HG03135 (cell line): ENCODE measurements at regions not wholly inside any gene's neighbourhood (a gene's known extent, or its start where the extent isn't known, plus 50 kb on each side); places are given as distances from the start of the nearest gene placed in this dataset.
"Not testable (repeated sequence)": the region's sequence is repeated elsewhere in the genome, so short reads cannot be mapped to it uniquely, and the experiment has no call there.

Experiments used
- ATAC-seq: cut with Tn5 transposase; IDR thresholded peaks from one replicate; pipeline ENCODE4 v1.9.1; 2021; ENCODE audit warnings: mild to moderate bottlenecking, moderate library complexity; ENCODE audit not compliant: unreplicated experiment

DNA sequence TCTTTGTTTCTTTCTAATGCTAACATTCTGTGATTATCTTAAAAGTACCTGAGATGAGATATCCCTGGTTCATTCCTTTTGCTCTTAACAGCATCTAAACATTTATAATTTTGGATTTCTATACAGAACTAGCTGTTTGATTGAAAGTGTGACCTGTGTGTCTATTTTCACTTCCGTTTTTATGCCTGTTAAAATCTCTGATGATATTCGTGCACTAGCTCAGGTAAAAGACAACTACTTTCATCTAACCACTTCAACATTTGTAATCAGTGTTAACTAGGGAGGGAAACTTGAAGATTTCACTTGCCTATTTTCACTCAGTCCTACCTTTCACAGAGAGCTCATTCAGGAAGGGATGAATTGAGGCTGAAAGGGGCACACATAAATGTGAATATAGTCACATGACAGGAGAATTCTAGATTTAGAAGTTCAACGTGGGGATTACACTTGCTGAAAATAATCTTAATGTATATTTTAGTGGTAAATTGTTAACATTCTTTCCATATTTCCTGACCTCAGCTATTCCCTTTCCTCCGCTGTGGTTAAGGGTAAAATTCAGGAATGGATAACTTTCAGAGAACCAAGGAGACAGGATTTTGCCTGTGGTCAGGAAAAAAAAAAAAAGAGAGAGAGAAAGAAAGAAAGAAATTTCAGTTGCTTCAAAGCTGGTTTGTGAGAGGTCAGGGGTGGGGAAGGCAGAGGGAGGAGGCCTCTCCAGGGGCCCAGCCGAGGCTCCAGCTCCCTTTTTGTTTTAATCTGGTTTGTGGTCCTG lies 159.8 kb upstream of the TSC22D2 start:
- ATAC-seq: no peak

DNA sequence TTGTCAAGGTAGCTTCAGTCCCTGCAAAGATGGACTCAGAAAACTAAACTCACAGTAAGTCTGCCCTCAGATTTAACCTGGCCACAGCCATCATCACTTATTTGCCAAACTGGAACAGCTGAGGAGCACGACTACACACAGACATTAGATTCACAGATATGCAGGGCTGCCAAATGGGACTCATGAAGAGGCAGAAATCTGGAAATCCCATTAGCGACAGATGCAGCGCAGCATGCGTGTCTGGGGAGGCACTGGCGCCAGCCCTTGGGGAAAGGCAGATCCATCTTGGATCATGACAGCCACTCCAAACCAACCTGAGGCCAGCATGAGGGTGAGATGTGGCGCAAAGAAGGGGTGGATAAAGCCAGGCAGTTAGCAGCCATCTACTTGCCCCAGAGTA lies 160.7 kb upstream of the TSC22D2 start:
- no peak for ATAC-seq

DNA sequence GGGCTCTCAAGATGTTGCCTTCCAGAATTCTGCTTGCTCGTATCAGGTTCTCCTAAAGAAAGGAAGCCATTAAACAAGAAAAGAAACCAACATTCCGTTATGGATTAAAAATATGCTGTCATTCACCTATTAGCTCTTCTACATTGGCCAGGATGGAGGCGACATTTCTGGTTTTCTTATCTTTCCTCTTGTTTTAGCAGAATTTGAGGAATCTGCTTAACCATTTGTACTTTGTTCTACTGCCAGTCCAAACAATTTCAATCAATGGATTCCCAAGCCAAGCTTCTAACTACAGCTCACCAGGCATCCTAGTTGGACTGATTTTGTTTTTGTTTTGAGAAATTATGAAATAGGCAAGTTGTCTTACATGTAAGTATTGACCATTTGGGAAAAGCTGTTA lies 164.6 kb upstream of the TSC22D2 start:
- no peak for ATAC-seq

DNA sequence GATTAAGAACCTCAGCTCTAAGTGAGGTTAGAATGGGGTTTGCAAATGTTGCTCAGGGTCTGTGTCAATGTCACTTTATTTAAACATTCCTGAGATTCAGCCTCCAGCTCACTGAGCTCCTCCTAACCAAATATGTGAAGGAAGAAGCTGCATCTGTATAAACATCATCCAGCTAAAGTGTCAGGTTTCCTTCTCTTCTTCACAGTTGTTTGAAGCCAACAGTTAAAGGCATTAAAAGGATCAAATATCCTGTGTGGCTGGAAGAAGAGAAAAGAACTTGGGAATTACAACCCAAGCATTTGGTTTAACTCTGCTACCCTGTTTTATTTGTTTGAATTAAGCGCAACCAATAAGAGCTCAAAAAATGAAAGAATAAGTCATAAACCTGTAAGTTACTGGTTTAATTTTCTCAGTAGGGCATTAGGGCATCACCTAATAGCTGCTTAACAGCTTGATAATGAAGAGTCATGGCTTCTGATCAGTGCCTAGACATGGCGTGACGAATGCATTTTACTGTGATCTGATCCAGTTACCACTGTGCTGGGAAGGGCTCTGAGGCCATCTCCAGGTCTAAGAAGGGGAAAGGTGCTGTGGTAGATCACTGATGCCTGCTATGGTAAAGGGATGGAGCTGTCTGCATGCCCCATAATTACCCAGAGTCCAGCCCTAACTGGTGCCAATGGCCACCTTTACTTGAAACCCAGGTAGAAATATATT lies 165.7 kb upstream of the TSC22D2 start:
- ATAC-seq: no peak

DNA sequence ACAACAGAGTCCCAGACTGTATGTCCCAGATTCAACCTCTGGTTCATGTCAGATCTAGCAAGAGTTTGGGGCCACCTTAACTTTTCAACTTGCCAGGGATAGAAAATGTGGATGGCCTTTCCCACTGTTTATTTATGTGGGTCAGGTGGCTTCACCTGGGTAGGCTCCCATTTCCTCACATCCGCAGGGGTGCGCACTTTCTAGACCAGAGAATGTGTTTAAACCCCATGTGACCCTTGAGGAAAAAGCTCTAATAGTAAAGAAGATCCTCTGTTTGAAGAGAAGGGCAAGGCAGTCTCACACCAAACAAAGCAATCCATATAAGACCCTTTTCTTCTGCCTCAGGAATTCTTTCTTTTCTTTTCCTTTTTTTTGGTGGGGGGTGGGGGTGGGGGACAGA lies 167.2 kb upstream of the TSC22D2 start:
- ATAC-seq: no peak

DNA sequence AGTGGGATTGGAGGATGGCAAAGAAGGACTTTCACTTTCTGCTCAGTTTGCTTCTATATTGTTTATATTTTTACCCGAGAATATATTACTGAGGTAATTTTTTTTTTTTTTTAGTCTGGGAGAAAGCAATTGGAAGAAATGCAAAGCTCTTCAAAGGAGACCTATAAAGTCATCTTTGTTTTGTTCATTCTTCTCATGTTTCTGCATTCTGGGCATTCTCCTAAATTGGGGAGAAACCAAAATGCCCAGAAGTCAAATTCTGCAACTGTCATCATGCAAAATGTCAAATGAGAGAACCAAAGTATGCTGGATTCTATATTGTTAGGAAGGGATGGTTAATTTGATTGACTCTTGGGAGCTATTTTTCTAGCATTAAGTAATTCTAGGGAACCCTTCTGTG lies 168.3 kb upstream of the TSC22D2 start:
- ATAC-seq: no peak

DNA sequence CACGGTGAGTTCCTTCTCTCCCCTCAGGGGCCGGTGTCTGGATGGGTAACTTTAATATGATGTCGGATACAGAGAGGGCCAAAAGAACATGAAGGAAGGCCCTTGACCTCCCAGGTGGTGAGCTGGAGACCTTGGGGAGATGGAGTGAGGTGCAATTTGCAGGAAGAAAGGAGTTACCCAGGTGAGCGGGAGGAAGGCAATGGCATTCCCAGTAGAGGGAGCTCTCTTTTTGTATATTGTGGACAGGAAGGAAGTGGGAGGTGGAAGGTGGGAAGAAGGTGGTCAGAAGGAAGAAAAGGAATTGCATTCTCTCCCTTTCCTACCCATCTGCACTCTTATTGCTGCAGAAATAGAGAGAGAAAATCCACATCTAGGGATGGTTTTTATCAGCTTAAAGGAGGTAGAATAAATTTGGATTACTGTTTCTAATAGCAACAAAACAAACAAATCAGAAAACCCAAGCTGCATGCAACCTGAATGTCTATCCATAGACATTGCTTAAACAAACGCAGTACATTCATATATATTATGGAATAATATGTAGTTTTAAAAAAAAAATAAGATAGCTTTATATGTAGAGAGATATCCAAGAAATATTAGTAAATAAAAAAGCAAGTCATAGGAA lies 169.0 kb upstream of the TSC22D2 start:
- ATAC-seq: no peak

DNA sequence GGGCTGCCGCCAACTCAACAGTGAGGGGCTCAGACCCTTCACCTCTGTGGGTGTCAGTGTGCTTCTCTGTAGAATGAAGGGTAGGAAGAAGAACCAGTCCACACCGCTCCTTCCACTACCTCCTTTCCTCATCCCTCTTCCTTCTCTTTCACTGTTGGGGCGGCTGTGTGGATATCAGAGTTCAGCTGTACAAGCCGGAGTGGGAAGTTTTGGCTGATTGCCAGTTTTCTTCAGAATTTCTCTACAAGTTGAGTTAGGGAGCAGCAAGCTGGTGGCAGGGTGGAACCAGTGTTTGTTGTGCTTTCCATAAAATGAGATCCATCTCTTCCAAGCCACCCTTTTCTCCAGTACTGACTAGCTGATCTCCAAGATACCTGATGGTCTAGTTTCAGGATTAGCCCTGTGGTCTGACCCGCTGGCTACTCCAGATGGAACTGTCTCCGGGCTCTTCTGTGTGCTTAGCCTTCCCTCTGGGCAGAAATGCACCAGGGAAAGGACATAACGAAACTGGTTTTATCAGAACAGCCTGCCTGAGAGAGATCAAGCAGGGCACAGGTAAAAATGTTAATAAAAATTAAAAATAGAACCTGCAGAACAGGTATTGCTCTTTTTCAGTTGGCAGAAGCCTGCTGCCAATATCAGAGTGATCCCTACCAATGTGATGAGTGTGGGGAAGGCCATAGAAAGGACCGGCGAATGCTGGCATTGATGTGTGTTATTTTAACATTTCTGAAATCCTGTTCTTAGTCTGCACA lies 169.9 kb upstream of the TSC22D2 start:
- ATAC-seq: no peak

DNA sequence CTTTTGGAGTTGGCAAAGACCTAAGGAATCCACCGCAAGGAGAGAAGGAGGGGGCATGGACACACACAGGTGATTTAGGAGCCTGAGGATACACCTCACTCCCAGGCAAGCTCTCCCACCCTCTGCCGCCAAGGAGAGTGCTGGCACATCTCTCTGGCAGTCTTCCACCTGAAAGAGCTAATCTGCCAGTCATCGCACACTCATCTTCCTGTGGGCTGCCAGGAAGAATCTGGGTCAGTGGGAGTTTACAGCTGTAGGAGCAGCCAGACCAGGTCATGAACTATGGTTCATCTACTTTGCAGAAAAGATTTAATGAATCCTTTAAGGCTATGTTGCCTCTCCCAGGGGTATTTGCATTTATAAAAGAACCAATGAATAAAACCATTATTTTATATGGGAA lies 170.6 kb upstream of the TSC22D2 start:
- no peak for ATAC-seq

DNA sequence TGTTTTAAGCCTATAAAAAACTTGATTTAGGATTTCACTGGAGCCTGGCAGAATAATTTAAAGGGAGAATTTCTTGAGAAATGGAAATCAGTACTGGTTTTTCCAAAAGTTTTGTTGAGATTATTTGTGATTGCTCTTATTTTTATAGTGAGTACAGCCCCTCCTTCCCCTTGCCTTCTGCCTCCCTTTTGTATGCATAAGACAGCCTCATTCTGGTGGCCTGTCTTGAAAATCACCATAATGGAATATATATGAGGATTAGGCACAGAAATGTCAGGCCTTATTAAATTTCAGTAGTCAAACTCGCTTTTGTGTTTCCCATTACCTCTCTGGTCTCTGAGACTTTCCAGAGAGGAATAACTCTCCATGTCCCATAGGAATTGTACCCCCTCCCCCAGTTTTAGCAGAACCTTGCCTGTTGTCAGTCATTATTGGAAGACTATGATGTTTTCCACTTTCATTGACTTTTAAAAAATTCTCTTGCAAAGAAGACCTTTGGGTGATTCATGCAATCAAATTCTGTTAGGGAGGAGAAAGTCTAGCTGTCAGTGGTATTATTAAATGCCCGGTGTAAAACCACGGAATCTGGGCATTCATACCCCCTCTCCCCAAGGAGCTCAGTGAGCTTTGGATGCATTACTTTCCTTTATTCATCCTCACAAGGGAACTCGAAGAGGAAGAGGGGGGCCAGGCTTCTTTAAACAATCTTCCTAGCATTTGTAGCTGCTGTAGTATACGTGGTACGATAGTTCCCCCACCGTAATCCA lies 171.6 kb upstream of the TSC22D2 start:
- ATAC-seq: no peak

DNA sequence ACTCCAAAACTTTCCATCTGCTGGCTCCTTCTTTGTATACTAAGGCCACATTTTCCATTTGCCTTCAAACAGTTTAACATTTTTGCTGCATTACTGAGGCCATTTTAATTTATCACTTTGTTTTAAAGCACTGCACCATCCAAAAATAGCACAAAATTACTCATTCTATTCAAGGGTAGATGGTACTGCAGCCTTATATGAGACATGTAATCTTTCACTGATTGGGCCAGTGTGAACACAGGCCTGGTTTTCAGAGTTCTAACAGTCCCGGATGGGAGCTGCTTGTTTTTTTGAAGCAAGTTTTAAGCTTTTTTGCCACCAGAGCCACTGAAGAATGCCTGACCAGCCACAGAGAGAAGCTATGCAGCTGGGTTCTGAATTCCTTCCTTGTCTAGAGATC lies 172.3 kb upstream of the TSC22D2 start:
- ATAC-seq: no peak

DNA sequence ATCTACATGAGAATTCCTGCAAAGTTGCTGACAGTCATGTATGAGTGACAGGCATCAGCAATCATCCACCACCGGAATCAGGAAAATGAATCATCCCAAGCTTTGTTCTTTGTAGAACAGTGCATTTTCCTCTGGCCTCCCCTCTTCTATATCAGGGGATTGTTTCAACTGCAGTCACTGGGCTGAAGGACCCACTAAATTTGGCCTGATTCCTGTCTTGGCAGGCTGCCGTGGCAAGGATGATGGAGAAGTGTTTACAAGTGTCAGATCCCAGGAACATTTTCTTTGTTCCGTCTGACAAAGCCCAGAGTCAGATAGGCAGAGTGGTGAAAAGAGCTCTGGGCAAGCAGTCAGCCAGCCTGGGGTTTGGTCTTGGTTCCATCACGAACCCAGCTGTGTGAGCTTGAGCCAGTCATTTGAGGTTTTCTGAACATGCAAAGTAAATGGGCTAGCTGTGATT lies 175.1 kb upstream of the TSC22D2 start:
- ATAC-seq: no peak

DNA sequence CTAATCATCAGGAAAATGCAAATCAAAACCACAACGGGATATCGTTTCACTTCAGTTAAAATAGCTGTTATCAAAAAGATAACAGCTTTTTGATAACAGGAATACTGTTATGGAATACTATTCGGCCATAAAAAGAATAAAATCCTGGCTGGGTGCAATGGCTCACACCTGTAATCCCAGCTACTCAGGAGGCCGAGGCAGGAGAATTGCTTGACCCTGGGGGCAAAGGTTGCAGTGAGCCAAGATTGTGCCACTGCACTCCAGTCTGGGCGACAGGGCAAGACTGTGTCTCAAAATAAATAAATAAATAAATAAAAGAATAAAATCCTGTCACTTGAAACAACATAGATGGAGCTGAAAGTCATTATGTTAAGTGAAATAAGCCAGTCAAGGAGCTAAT lies 178.1 kb upstream of the TSC22D2 start:
- no peak for ATAC-seq

DNA sequence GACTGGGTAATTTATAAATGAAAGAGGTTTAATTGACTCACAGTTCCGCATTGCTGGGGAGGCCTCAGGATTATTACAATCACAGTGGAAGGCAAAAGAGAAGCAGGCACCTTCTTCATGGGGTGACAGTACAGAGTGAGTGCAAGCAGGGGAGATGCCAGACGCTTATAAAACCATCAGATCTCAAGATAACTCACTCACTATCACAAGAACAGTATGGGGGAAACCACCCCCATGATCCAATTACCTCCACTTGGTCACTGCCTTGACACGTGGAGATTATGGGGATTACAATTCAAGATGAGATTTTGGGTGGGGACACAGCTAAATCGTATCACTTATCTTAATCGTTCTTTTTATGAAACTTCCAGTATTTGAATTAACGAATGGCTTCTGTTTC lies 179.5 kb upstream of the TSC22D2 start:
- not testable (repeated sequence) for ATAC-seq

DNA sequence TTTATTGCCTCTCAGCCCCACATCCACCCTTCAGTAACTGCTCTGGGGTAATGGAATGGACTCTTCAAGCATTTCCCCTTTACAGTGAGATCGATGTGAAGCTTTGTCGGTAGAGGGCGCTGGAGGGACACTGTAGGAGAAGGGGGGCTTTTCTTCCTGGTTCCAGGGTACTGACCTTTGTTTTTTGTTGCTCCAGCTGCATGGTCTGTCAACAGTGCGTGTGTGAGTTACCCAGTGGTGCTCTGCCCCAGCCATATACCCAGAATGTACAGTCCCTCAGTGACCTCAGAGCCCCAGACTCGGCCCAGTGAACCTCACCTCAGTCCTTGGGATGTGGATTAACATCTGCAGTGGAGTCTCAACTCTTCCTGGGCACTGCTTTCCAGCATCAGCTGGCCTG lies 180.3 kb upstream of the TSC22D2 start:
- no peak for ATAC-seq

DNA sequence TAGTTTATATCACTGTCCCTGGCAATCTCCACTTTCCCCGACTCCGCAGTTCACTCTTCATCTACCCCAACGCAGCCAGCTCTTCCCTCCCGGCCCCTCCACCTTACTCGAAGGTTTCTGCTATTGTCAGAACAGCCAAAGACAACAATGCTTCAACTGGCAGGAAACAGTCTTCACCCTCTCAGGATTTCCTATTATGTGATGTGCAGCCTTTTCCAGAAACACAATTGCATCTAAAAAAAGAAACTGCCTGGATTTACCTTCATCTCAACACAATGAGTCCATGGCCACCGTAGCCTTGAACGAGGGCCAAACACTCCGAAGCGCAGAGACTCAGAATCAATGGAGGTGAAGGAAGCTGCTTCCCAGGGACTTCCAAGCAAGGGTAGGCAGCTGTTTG lies 182.1 kb upstream of the TSC22D2 start:
- ATAC-seq: no peak

DNA sequence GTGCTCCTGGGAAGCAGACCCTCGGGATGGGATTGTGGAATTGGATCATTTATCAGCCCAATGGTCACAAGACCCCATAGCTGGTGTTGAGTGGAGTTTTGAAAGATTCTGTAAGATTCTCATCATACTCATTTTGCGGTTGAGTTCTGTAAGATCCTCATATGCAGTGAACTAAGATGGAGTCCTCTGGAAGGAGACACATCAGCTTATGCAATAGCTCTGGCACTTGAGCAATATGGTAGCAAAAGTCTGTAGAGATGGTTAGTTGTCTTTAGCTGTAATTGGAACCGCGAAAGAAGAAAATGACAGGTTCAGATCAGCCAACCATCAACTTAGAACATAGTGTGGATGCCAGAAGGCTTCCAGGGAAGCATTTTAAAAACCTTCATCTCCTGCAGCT lies 184.5 kb upstream of the TSC22D2 start:
- no peak for ATAC-seq

DNA sequence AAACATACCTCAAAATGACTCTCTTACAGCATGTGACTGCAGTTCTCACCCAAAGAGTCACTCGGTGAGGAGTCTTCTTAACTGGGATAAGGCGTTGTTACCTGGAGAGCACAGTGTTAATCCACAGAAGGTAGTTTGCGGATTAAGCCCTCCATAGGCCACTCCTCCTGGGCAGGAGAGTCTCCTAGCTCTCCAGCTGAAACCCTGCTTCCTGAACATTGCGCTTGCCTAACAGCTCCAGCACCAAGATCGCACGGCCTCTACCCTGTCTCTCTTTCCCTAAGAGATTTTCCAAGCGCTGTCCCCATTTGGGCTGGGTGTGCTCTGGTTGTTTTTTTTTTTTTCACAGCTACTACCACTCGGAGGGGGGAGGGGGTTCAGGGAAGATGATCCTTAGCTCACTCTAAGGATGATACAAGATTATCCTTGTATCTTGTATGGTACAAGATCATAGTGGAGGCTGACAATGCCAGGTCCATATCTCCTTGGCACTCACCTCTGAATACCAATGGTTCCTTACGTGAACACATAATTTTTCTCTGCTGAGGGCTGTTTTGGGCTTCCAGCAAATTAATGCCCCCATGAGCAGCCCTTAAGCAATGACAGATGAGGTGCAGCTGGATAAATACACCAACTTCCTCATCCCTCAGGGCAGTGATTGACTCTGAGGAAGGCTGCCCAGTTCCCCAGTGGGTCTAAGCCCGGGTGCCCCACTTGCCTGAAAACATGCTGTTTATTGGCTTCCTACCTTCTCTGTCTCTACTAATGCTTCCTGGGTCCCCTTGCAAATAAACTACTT lies 185.2 kb upstream of the TSC22D2 start:
- no peak for ATAC-seq

DNA sequence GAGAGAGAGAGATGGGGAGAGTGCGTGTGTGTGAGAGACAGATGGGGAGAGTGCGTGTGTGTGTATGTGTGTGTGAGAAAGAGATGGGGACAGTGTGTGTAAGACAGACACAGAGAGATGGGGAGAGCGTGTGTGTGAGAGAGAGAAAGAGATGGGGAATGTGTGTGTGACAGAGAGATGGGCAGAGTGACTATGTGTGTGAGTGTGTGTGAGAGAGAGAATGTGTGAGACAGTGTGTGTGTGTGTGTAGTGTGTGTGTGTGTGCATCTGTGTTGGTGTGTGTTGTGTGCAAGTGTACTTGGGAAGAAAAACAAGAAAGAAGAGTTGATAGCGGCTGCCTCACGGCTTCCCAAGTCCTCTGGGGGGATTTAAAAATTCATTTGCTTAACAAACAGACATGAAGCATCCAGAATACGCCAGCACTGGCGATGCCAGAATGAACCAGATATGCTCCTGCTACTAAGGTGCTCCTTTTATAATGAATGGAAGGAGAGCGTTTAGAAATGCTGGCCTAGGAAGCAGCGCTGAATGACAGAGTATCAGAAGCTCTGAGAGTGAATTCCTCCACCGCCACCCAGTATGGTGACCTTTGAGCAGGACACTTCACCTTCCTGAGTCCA lies 186.1 kb upstream of the TSC22D2 start:
- ATAC-seq: no peak
